Gastroesophageal sphincter (tissue), 4 donors: ENCODE measurements at regions not wholly inside any gene's neighbourhood (a gene's known extent, or its start where the extent isn't known, plus 50 kb on each side); places are given as distances from the start of the nearest gene placed in this dataset.

Experiments
- ATAC-seq: fragments of 150-250 bp; one replicate; pipeline ENCODE4 v1.9.1; 2016; ENCODE audit warnings: mild to moderate bottlenecking, moderate library complexity
- H3K27ac ChIP-seq, 4 donors: fragments of 200-600 bp; sonication (generic) in 3 of 4; 1 replicate in 3 of 4; 2 replicates in 1 of 4; pipeline ENCODE4 v1.5.1; 2016 to 2019
- H3K27me3 ChIP-seq: fragments of 200-600 bp; sonication (generic); one replicate; pipeline ENCODE4 v1.5.1; 2019
- H3K36me3 ChIP-seq, 2 donors: fragments of 200-600 bp; sonication (generic); one replicate each; pipeline ENCODE4 v1.5.1; 2019; ENCODE audit warnings: control low read depth in 1 of 2
- H3K4me1 ChIP-seq, 3 donors: fragments of 200-600 bp; sonication (generic); 1 replicate in 2 of 3; 2 replicates in 1 of 3; pipeline ENCODE4 v1.5.1; 2016 to 2019; ENCODE audit warnings: control low read depth in 2 of 3
- H3K4me3 ChIP-seq, 2 donors: fragments of 200-600 bp; sonication (generic); one replicate each; pipeline ENCODE4 v1.5.1; 2019; ENCODE audit warnings: mild to moderate bottlenecking in 1 of 2, moderate library complexity in 1 of 2
- H3K9me3 ChIP-seq, 3 donors: fragments of 200-600 bp; sonication (generic); one replicate each; pipeline ENCODE4 v1.5.1; 2017 to 2019; ENCODE audit warnings: control low read depth in 2 of 3
- CTCF ChIP-seq, 4 experiments: fragments of 200-600 bp in 2 of 4; fragments of 450-650 bp in 2 of 4; sonication (generic) in 1 of 4; IDR thresholded peaks; one replicate each; pipeline ENCODE4 v1.5.1; 2017 to 2019; ENCODE audit warnings: antibody characterized with exemption in 4 of 4, mild to moderate bottlenecking in 2 of 4, moderate library complexity in 2 of 4
- EP300 ChIP-seq: sonication (generic); formaldehyde crosslinking; IDR thresholded peaks from one replicate; pipeline ENCODE4 v1.6.1; 2017; ENCODE audit warnings: antibody characterized with exemption, mild to moderate bottlenecking
- POLR2A ChIP-seq, 2 donors: fragments of 450-650 bp; IDR thresholded peaks; one replicate each; pipeline ENCODE4 v1.6.1; 2017; ENCODE audit warnings: antibody characterized with exemption in 2 of 2, mild to moderate bottlenecking in 2 of 2, moderate library complexity in 1 of 2
- POLR2AphosphoS5 ChIP-seq: sonication (generic); formaldehyde crosslinking; IDR thresholded peaks from one replicate; pipeline ENCODE4 v1.6.1; 2017; ENCODE audit warnings: antibody characterized with exemption
- WGBS, 2 donors: methylation state at CpG; one replicate each; pipeline ENCODE4 v1.1.5; 2018; ENCODE audit warnings: low coverage in 1 of 2; 5-methylcytosine and 5-hydroxymethylcytosine counted together

GRCh38 chr2:210895132-210895531, 338.7 kb downstream of the CPS1 start:
- Histone ChIP-seq H3K36me3 (no peaks in the 10 kb centered on the region), H3K27me3 (no peaks in the 10 kb centered on the region), H3K4me3 (no peak overlapping the region), H3K27ac (no peak overlapping the region), H3K9me3 (peaks cover 0 to 2% (median 0%) of the 10 kb centered on the region in 3 donors), H3K4me1 (no peaks in the 10 kb centered on the region)
- WGBS, 2 donors: 75 to 77% methylated on average over 3 to 5 of the region's 5 CpGs
- TF ChIP-seq CTCF (IDR thresholded peaks at IDR 0.05) (no peak), EP300 (no peak), POLR2AphosphoS5 (no peak), POLR2A (IDR thresholded peaks at IDR 0.05) (no peak)
- no peak for ATAC-seq

- H3K9me3 ChIP-seq: no peaks in the 10 kb centered on the region
- ATAC-seq: no peak
- no peak for TF ChIP-seq POLR2AphosphoS5
- no peak for TF ChIP-seq CTCF (IDR thresholded peaks at IDR 0.05)
- TF ChIP-seq EP300: no peak
- TF ChIP-seq POLR2A (IDR thresholded peaks at IDR 0.05): no peak
- no peaks in the 10 kb centered on the region for H3K36me3 ChIP-seq
- WGBS, 2 donors: 20 to 60% methylated on average over 2 to 3 of the region's 3 CpGs
- H3K4me3 ChIP-seq: no peak overlapping the region
- H3K4me1 ChIP-seq: no peaks in the 10 kb centered on the region
- H3K27ac ChIP-seq: no peak overlapping the region
- H3K27me3 ChIP-seq: no peaks in the 10 kb centered on the region
These were observed 342.7 kb downstream of the CPS1 start for GRCh38 chr2:210899131-210899530.

- no peaks in the 10 kb centered on the region for H3K27me3 ChIP-seq
- no peak overlapping the region for H3K27ac ChIP-seq
- ATAC-seq: no peak
- H3K4me3 ChIP-seq: no peak overlapping the region
- no peaks in the 10 kb centered on the region for H3K36me3 ChIP-seq
- WGBS, 2 donors: 82 to 91% methylated on average over 4 of the region's 4 CpGs
- TF ChIP-seq CTCF (IDR thresholded peaks at IDR 0.05): no peak
- TF ChIP-seq EP300: no peak
- no peak for TF ChIP-seq POLR2AphosphoS5
- TF ChIP-seq POLR2A (IDR thresholded peaks at IDR 0.05): no peak
- no peaks in the 10 kb centered on the region for H3K4me1 ChIP-seq
- no peaks in the 10 kb centered on the region for H3K9me3 ChIP-seq
These were observed 344.9 kb downstream of the CPS1 start for GRCh38 chr2:210901326-210901725.

- no peaks in the 10 kb centered on the region for H3K4me1 ChIP-seq
- no peak overlapping the region for H3K4me3 ChIP-seq
- 73 to 75% methylated on average over 6 of the region's 6 CpGs for WGBS, 2 donors
- peaks cover 0 to 4% (median 0%) of the 10 kb centered on the region in 3 donors for H3K9me3 ChIP-seq
- ATAC-seq: no peak
- no peaks in the 10 kb centered on the region for H3K36me3 ChIP-seq
- H3K27me3 ChIP-seq: no peaks in the 10 kb centered on the region
- no peak overlapping the region for H3K27ac ChIP-seq
- TF ChIP-seq CTCF (IDR thresholded peaks at IDR 0.05) (no peak), EP300 (no peak), POLR2A (IDR thresholded peaks at IDR 0.05) (no peak), POLR2AphosphoS5 (no peak)
These were observed 356.4 kb downstream of the CPS1 start for GRCh38 chr2:210912779-210913178.

- 46 to 54% methylated on average over 2 of the region's 2 CpGs for WGBS, 2 donors
- Histone ChIP-seq H3K9me3 (peaks cover 0 to 4% (median 0%) of the 10 kb centered on the region in 3 donors), H3K4me3 (no peak overlapping the region), H3K27ac (no peak overlapping the region), H3K36me3 (no peaks in the 10 kb centered on the region), H3K27me3 (no peaks in the 10 kb centered on the region), H3K4me1 (no peaks in the 10 kb centered on the region)
- no peak for ATAC-seq
- TF ChIP-seq EP300: no peak
- no peak for TF ChIP-seq POLR2AphosphoS5
- TF ChIP-seq CTCF (IDR thresholded peaks at IDR 0.05): no peak
- TF ChIP-seq POLR2A (IDR thresholded peaks at IDR 0.05): no peak
These were observed 357.1 kb downstream of the CPS1 start for GRCh38 chr2:210913461-210913860.
